Psoas muscle (tissue), 7 donors: ENCODE measurements at regions not wholly inside any gene's neighbourhood (a gene's known extent, or its start where the extent isn't known, plus 50 kb on each side); places are given as distances from the start of the nearest gene placed in this dataset.

Experiments
- ATAC-seq, 4 donors: fragments of 200-7000 bp; cut with Tn5 transposase; one replicate each; pipeline ENCODE4 v1.9.1; 2020; ENCODE audit warnings: moderate library complexity in 3 of 4, mild to moderate bottlenecking in 2 of 4
- DNase-seq, 2 donors: peaks; one replicate each; pipeline ENCODE4 v3.0.0-alpha.2; 2020
- H3K27ac ChIP-seq: fragments of 200-600 bp; one replicate; pipeline ENCODE4 v1.8.0; 2022
- H3K27me3 ChIP-seq, 3 donors: fragments of 200-600 bp in 1 of 3; one replicate each; pipeline versions ENCODE4 v1.6.1 to v1.8.0; 2013 to 2022; ENCODE audit warnings: low read length in 2 of 3, mild to moderate bottlenecking in 2 of 3, moderate library complexity in 1 of 3; ENCODE audit not compliant: insufficient read depth in 3 of 3
- H3K36me3 ChIP-seq, 2 donors: fragments of 200-600 bp in 1 of 2; one replicate each; pipeline versions ENCODE4 v1.6.1 to v1.8.0; 2013 to 2022; ENCODE audit warnings: low read depth in 1 of 2, mild to moderate bottlenecking in 1 of 2, moderate library complexity in 1 of 2; ENCODE audit not compliant: insufficient read depth in 1 of 2
- H3K4me1 ChIP-seq: fragments of 200-600 bp; one replicate; pipeline ENCODE4 v1.8.0; 2022
- H3K4me3 ChIP-seq: fragments of 200-600 bp; one replicate; pipeline ENCODE4 v1.8.0; 2022; ENCODE audit warnings: mild to moderate bottlenecking
- H3K9me3 ChIP-seq: fragments of 200-600 bp; one replicate; pipeline ENCODE4 v1.8.0; 2022
- WGBS, 3 donors: extraction: QIAGEN DNeasy Blood & Tissue Kit; methylation state at CpG; one replicate each; pipeline versions ENCODE4 v1.1.6 to v1.1.7; 2013; 5-methylcytosine and 5-hydroxymethylcytosine counted together
- intact Hi-C, 2 donors: fragments of 100-400 bp; cut with DNase I; formaldehyde crosslinking; loops; one replicate each; pipeline versions ENCODE4 v1.11.0 to v1.14.2; 2022
- TF ChIP-seq, protein P1 (sequence below): fragments of 200-600 bp; IDR thresholded peaks from one replicate; pipeline ENCODE4 v1.8.0; 2022; ENCODE audit warnings: antibody characterized with exemption
- donor health status: healthy with polysubstance abuse.
- donor health status: DM: no; HTN: no; CAD: no; lungs with moderate emphysema.
- donor health status: Bipolar disorder and iron deficiency.
- donor health status: healthy.
- donor health status: DM: yes; HTN: yes; CAD: no.
- donor health status: DM: no; HTN: no; CAD: no.
- donor health status: DM: yes; HTN: yes; CAD: no.

GRCh38 chr10:77696584-77696983 is 59.0 kb upstream of the KCNMA1 start:
- WGBS, 3 donors: 86 to 92% (median 92%) methylated on average over 10 of the region's 10 CpGs
- no peak for ATAC-seq
- H3K4me1 ChIP-seq: no peaks in the 10 kb centered on the region
- H3K9me3 ChIP-seq: no peaks in the 10 kb centered on the region
- no peak for DNase-seq
- TF ChIP-seq, protein P1, sequence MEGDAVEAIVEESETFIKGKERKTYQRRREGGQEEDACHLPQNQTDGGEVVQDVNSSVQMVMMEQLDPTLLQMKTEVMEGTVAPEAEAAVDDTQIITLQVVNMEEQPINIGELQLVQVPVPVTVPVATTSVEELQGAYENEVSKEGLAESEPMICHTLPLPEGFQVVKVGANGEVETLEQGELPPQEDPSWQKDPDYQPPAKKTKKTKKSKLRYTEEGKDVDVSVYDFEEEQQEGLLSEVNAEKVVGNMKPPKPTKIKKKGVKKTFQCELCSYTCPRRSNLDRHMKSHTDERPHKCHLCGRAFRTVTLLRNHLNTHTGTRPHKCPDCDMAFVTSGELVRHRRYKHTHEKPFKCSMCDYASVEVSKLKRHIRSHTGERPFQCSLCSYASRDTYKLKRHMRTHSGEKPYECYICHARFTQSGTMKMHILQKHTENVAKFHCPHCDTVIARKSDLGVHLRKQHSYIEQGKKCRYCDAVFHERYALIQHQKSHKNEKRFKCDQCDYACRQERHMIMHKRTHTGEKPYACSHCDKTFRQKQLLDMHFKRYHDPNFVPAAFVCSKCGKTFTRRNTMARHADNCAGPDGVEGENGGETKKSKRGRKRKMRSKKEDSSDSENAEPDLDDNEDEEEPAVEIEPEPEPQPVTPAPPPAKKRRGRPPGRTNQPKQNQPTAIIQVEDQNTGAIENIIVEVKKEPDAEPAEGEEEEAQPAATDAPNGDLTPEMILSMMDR: no peak
- no peaks in the 10 kb centered on the region for H3K36me3 ChIP-seq
- peaks cover 0 to 3% (median 0%) of the 10 kb centered on the region in 3 donors for H3K27me3 ChIP-seq
- H3K4me3 ChIP-seq: no peak overlapping the region
- intact Hi-C loops: no loop called here
- H3K27ac ChIP-seq: no peak overlapping the region

- Histone ChIP-seq H3K36me3 (no peaks in the 10 kb centered on the region), H3K9me3 (no peaks in the 10 kb centered on the region), H3K27me3 (peaks cover 0 to 3% (median 0%) of the 10 kb centered on the region in 3 donors), H3K27ac (no peak overlapping the region), H3K4me1 (no peaks in the 10 kb centered on the region), H3K4me3 (no peak overlapping the region)
- TF ChIP-seq, protein P1: no peak
- intact Hi-C loops: no loop called here
- WGBS, 3 donors: 52 to 59% (median 52%) methylated on average over 1 of the region's 1 CpG
- DNase-seq: no peak
- ATAC-seq: no peak
These were observed 57.6 kb upstream of the KCNMA1 start for GRCh38 chr10:77695186-77695585.

GRCh38 chr10:77692782-77693181 is 55.2 kb upstream of the KCNMA1 start:
- Histone ChIP-seq H3K36me3 (no peaks in the 10 kb centered on the region), H3K4me1 (no peaks in the 10 kb centered on the region), H3K9me3 (no peaks in the 10 kb centered on the region), H3K4me3 (no peak overlapping the region), H3K27ac (no peak overlapping the region), H3K27me3 (peaks cover 0 to 4% (median 0%) of the 10 kb centered on the region in 3 donors)
- WGBS, 3 donors: 32 to 43% (median 41%) methylated on average over 3 of the region's 3 CpGs
- intact Hi-C loops: no loop called here
- ATAC-seq (no peak), DNase-seq (no peak)
- TF ChIP-seq, protein P1: no peak

DNA sequence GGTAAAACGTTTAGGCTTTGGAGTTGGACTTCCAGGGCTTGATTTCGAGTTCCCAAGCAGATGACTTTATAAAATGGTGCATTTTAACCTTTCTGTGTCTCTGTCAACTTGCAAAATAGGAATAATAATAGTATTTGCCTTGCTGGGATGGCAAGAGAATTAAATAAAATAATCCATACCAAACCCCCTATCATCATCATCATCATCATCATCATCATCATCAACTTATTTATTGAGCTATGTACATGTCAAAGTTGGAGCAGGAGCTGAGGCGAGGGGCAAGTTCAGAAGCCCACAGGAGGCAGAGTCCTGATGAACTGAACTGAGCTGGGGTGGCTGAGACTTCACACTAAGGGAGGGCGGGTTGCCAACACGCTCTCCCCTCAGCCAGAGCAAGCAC is 51.7 kb upstream of the KCNMA1 start:
- Histone ChIP-seq H3K4me1 (no peaks in the 10 kb centered on the region), H3K36me3 (no peaks in the 10 kb centered on the region), H3K9me3 (no peaks in the 10 kb centered on the region), H3K4me3 (no peak overlapping the region), H3K27ac (no peak overlapping the region), H3K27me3 (peaks cover 0 to 6% (median 0%) of the 10 kb centered on the region in 3 donors)
- WGBS, 3 donors: 64 to 69% (median 68%) methylated on average over 5 of the region's 5 CpGs
- intact Hi-C loops: no loop called here
- TF ChIP-seq, protein P1: no peak
- ATAC-seq (no peak), DNase-seq (no peak)

GRCh38 chr10:77687621-77688020 is 50.0 kb upstream of the KCNMA1 start:
- Histone ChIP-seq H3K27ac (no peak overlapping the region), H3K9me3 (no peaks in the 10 kb centered on the region), H3K4me1 (no peaks in the 10 kb centered on the region), H3K27me3 (peaks cover 0 to 9% (median 0%) of the 10 kb centered on the region in 3 donors), H3K4me3 (no peak overlapping the region), H3K36me3 (no peaks in the 10 kb centered on the region)
- intact Hi-C loops: no loop called here
- WGBS, 3 donors: 74 to 83% (median 74%) methylated on average over 2 of the region's 2 CpGs
- TF ChIP-seq, protein P1: no peak
- DNase-seq (no peak), ATAC-seq (no peak)
